AG08396 (cell line): ENCODE measurements at regions not wholly inside any gene's neighbourhood (a gene's known extent, or its start where the extent isn't known, plus 50 kb on each side); places are given as distances from the start of the nearest gene placed in this dataset.

Source experiments
- DNase-seq: peaks from one replicate; pipeline ENCODE4 v3.0.0; 2012; ENCODE audit warnings: low spot score, mixed read lengths

GRCh38 chr5:3888310-3888709, 292.7 kb downstream of the IRX1 start:
- DNase-seq: no peak

- no peak for DNase-seq
Measured at GRCh38 chr5:3889412-3890142, 293.9 kb downstream of the IRX1 start.

- no peak for DNase-seq
Measured at GRCh38 chr5:3891113-3891512, 295.5 kb downstream of the IRX1 start.

- no peak for DNase-seq
Measured at GRCh38 chr5:3893527-3893926, 297.9 kb downstream of the IRX1 start.

- DNase-seq: no peak
Measured at GRCh38 chr5:3893975-3894374, 298.3 kb downstream of the IRX1 start.

- DNase-seq: no peak
Measured at GRCh38 chr5:3896098-3896497, 300.5 kb downstream of the IRX1 start.

GRCh38 chr5:3899093-3899492, 303.5 kb downstream of the IRX1 start:
- no peak for DNase-seq

- no peak for DNase-seq
Measured at GRCh38 chr5:3904584-3904983, 309.0 kb downstream of the IRX1 start.

- no peak for DNase-seq
Measured at GRCh38 chr5:3905031-3905430, 309.4 kb downstream of the IRX1 start.

- DNase-seq: no peak
Measured at GRCh38 chr5:3905521-3905920, 309.9 kb downstream of the IRX1 start.

GRCh38 chr5:3911111-3911510, 315.5 kb downstream of the IRX1 start:
- no peak for DNase-seq

- DNase-seq: no peak
Measured at GRCh38 chr5:3911773-3912172, 316.1 kb downstream of the IRX1 start.

GRCh38 chr5:3912790-3913189, 317.2 kb downstream of the IRX1 start:
- DNase-seq: no peak

- DNase-seq: no peak
Measured at GRCh38 chr5:3913279-3913678, 317.6 kb downstream of the IRX1 start.

GRCh38 chr5:3925022-3925421, 329.4 kb downstream of the IRX1 start:
- DNase-seq: no peak

GRCh38 chr5:3925935-3926334, 330.3 kb downstream of the IRX1 start:
- DNase-seq: no peak

GRCh38 chr5:3929799-3930198, 334.2 kb downstream of the IRX1 start:
- no peak for DNase-seq

GRCh38 chr5:3931976-3932375, 336.3 kb downstream of the IRX1 start:
- no peak for DNase-seq

GRCh38 chr5:3933536-3933935, 337.9 kb downstream of the IRX1 start:
- no peak for DNase-seq

- no peak for DNase-seq
Measured at GRCh38 chr5:3933966-3934365, 338.3 kb downstream of the IRX1 start.

- no peak for DNase-seq
Measured at GRCh38 chr5:3943859-3944258, 348.2 kb downstream of the IRX1 start.

GRCh38 chr5:3944930-3945329, 349.3 kb downstream of the IRX1 start:
- DNase-seq: no peak

GRCh38 chr5:3948838-3949237, 353.2 kb downstream of the IRX1 start:
- DNase-seq: no peak

- DNase-seq: no peak
Measured at GRCh38 chr5:3954199-3954598, 358.6 kb downstream of the IRX1 start.
